ENCODE measurements at regions not wholly inside any gene's neighbourhood (a gene's known extent, or its start where the extent isn't known, plus 50 kb on each side); places are given as distances from the start of the nearest gene placed in this dataset.

GRCh38 chr1:22315315-22316078, 136.2 kb upstream of the ZBTB40 start:
- DNase-seq (ENCODE audit: low spot score), result no peak

GRCh38 chr1:22317231-22317919, 134.3 kb upstream of the ZBTB40 start:
- no peak for DNase-seq (ENCODE audit: low spot score)

GRCh38 chr1:22317920-22318243, 133.8 kb upstream of the ZBTB40 start:
- no peak for DNase-seq (ENCODE audit: low spot score)

- DNase-seq (ENCODE audit: low spot score), result no peak
Measured at GRCh38 chr1:22318279-22318981, 133.2 kb upstream of the ZBTB40 start.

GRCh38 chr1:22319608-22320007, 132.0 kb upstream of the ZBTB40 start:
- no peak for DNase-seq (ENCODE audit: low spot score)

GRCh38 chr1:22320587-22321344, 130.9 kb upstream of the ZBTB40 start:
- DNase-seq (ENCODE audit: low spot score), result no peak

- no peak for DNase-seq (ENCODE audit: low spot score)
Measured at GRCh38 chr1:22321917-22322316, 129.7 kb upstream of the ZBTB40 start.

GRCh38 chr1:22323141-22323845, 128.4 kb upstream of the ZBTB40 start:
- no peak for DNase-seq (ENCODE audit: low spot score)

GRCh38 chr1:22323846-22324504, 127.7 kb upstream of the ZBTB40 start:
- DNase-seq (ENCODE audit: low spot score), result no peak

GRCh38 chr1:22325531-22326371, 125.9 kb upstream of the ZBTB40 start:
- DNase-seq (ENCODE audit: low spot score), result no peak

- DNase-seq (ENCODE audit: low spot score), result no peak
Measured at GRCh38 chr1:22326372-22326915, 125.2 kb upstream of the ZBTB40 start.

GRCh38 chr1:22326931-22327330, 124.7 kb upstream of the ZBTB40 start:
- no peak for DNase-seq (ENCODE audit: low spot score)

GRCh38 chr1:22327411-22327810, 124.2 kb upstream of the ZBTB40 start:
- no peak for DNase-seq (ENCODE audit: low spot score)

- no peak for DNase-seq (ENCODE audit: low spot score)
Measured at GRCh38 chr1:22328331-22329147, 123.1 kb upstream of the ZBTB40 start.

- no peak for DNase-seq (ENCODE audit: low spot score)
Measured at GRCh38 chr1:22329148-22329515, 122.5 kb upstream of the ZBTB40 start.

- no peak for DNase-seq (ENCODE audit: low spot score)
Measured at GRCh38 chr1:22330092-22330759, 121.4 kb upstream of the ZBTB40 start.

- no peak for DNase-seq (ENCODE audit: low spot score)
Measured at GRCh38 chr1:22330760-22331119, 120.9 kb upstream of the ZBTB40 start.

GRCh38 chr1:22331618-22332423, 119.8 kb upstream of the ZBTB40 start:
- DNase-seq (ENCODE audit: low spot score), result no peak
